SK-N-SH (cell line): ENCODE measurements at regions not wholly inside any gene's neighbourhood (a gene's known extent, or its start where the extent isn't known, plus 50 kb on each side); places are given as distances from the start of the nearest gene placed in this dataset.
"Not testable (repeated sequence)": the region's sequence is repeated elsewhere in the genome, so short reads cannot be mapped to it uniquely, and the experiment has no call there.

Experiments
- CHD2 ChIP-seq: fragments of 150-350 bp; IDR thresholded peaks from 2 replicates; pipeline ENCODE4 v1.6.1; 2018; ENCODE audit warnings: low read length; ENCODE audit not compliant: partially characterized antibody
- CTCF ChIP-seq: fragments of 200-600 bp; sonication (generic); IDR thresholded peaks from 2 replicates; pipeline ENCODE4 v1.6.1; 2017; ENCODE audit warnings: antibody characterized with exemption, mild to moderate bottlenecking, moderate library complexity
- ELF1 ChIP-seq: IDR thresholded peaks from 2 replicates; pipeline ENCODE4 v1.4.0; 2012
- JUND ChIP-seq: IDR thresholded peaks from 2 replicates; pipeline ENCODE4 v1.4.0; 2012
- MXI1 ChIP-seq: IDR thresholded peaks from 2 replicates; pipeline ENCODE4 v1.6.1; 2012; ENCODE audit warnings: mild to moderate bottlenecking, low read depth, low read length, improper control_type of control experiment
- POLR2AphosphoS5 ChIP-seq: IDR thresholded peaks from 2 replicates; pipeline ENCODE4 v1.6.1; 2012; ENCODE audit warnings: low read depth, low read length
- RAD21 ChIP-seq: IDR thresholded peaks from 2 replicates; pipeline ENCODE4 v1.6.1; 2012; ENCODE audit warnings: mild to moderate bottlenecking, low read length
- RCOR1 ChIP-seq: fragments of 150-350 bp; IDR thresholded peaks from 2 replicates; pipeline ENCODE4 v1.6.1; 2017; ENCODE audit warnings: antibody characterized with exemption, low read length
- REST ChIP-seq: IDR thresholded peaks from 2 replicates; pipeline ENCODE4 v1.6.1; 2012; ENCODE audit warnings: mild to moderate bottlenecking, low read depth, low read length, moderate library complexity
- SIN3A ChIP-seq: IDR thresholded peaks from 2 replicates; pipeline ENCODE4 v1.6.1; 2012; ENCODE audit warnings: low read depth, mild to moderate bottlenecking, low read length, moderate library complexity, borderline replicate concordance
- USF1 ChIP-seq: IDR thresholded peaks from 2 replicates; pipeline ENCODE4 v1.4.0; 2012; ENCODE audit warnings: low read depth, borderline replicate concordance
- YY1 ChIP-seq: IDR thresholded peaks from 2 replicates; pipeline ENCODE4 v1.4.0; 2012; ENCODE audit warnings: low read depth, mild to moderate bottlenecking

- not testable (repeated sequence) for TF ChIP-seq JUND, CHD2, MXI1, CTCF, REST, ELF1, RAD21, SIN3A, POLR2AphosphoS5, YY1, RCOR1, USF1
Measured at GRCh38 chr3:148525621-148526020, 172.1 kb upstream of the AGTR1 start.
